ENCODE measurements at regions not wholly inside any gene's neighbourhood (a gene's known extent, or its start where the extent isn't known, plus 50 kb on each side); places are given as distances from the start of the nearest gene placed in this dataset.

GRCh38 chr6:43983632-43984031, 143.6 kb downstream of the MRPL14 start:
- DNase-seq (ENCODE audit: low spot score): no peak
- H3K4me3 ChIP-seq: no peak overlapping the region
- no peak overlapping the region for H3K27ac ChIP-seq
- TF ChIP-seq, protein P1, sequence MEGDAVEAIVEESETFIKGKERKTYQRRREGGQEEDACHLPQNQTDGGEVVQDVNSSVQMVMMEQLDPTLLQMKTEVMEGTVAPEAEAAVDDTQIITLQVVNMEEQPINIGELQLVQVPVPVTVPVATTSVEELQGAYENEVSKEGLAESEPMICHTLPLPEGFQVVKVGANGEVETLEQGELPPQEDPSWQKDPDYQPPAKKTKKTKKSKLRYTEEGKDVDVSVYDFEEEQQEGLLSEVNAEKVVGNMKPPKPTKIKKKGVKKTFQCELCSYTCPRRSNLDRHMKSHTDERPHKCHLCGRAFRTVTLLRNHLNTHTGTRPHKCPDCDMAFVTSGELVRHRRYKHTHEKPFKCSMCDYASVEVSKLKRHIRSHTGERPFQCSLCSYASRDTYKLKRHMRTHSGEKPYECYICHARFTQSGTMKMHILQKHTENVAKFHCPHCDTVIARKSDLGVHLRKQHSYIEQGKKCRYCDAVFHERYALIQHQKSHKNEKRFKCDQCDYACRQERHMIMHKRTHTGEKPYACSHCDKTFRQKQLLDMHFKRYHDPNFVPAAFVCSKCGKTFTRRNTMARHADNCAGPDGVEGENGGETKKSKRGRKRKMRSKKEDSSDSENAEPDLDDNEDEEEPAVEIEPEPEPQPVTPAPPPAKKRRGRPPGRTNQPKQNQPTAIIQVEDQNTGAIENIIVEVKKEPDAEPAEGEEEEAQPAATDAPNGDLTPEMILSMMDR (IDR thresholded peaks at IDR 0.05): no peak

DNA sequence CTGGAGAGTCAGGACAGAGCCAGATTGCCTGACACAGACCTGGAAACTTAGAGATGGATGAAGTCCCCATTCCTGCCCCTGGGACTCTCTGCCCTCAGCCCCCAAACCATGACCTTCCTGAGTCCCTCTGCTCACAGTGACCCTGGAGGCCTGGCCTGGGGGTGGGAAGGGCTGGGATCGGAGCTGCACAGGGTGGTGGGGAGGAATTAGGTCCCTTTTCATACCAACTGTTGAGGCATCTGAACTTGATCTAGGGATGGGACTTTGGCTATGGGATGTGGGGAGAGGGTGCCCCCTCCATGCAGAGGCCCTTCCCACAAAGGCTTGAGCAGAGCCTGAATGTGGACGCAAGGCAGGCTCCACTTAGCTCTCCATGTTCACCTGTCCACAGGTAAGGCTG, 144.1 kb downstream of the MRPL14 start:
- TF ChIP-seq, protein P1 (IDR thresholded peaks at IDR 0.05): no peak
- no peak for DNase-seq (ENCODE audit: low spot score)
- H3K4me3 ChIP-seq: no peak overlapping the region
- no peak overlapping the region for H3K27ac ChIP-seq

DNA sequence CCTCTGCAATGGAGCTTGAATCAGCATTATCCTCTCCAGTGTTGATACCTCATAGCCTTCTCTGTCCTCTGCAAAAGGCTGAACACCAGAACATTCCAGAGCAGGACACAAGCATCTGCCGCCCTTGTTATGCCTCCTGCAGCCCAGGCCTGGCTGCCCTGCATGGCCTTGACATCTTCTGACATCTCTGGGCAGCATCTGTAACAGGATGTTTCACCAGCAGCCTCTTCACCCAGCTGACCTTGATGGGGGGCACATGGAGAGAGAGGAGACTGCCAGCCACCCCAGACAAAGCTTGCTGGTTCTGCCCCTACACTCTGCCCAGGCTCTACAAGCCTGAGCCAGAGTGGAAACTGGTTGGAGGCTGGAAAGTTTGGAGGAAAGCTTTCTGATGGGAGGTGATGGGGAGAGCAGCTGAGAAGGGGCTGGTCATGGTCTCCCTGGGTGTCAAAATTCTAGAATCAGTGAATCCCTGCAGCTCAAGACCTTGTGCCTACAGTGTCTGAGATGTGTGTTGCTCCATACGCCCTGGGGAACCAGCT, 145.1 kb downstream of the MRPL14 start:
- Histone ChIP-seq H3K27ac (no peak overlapping the region), H3K4me3 (no peak overlapping the region)
- TF ChIP-seq, protein P1 (IDR thresholded peaks at IDR 0.05): no peak
- DNase-seq (ENCODE audit: low spot score): peak; percentile 41

DNA sequence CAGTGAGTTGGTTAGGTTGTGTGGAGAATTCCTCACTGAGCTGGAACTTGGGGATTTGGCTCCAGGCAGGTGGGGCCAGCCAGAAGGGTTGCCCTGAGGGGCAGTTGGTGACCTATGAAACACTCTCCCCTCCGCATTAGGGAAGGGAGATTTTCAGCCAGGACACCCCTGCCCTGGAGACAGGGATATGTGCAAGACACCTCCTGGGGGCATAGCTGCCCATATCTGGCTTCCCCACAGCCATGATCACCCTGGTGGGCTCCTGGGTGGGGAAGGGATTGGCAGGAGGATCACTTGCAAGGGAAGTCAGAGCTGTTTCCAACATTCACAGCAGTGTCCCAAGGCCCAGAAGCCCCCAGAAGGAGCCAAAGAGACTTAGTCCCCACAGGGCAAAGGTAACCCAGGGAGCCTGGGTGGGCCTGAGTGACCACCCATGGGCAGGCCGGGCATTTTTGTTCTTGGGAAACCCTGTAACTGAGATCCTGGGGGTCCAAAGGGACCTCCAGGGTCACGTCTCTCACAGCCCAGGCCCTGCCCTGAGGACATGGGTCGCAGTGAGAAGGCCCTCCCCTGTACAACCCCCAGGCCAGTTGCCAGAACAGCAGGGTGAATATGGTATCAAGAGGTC, 145.8 kb downstream of the MRPL14 start:
- no peak overlapping the region for H3K27ac ChIP-seq
- TF ChIP-seq, protein P1 (IDR thresholded peaks at IDR 0.05): no peak
- DNase-seq (ENCODE audit: low spot score): peak; percentile 62
- H3K4me3 ChIP-seq: no peak overlapping the region

DNA sequence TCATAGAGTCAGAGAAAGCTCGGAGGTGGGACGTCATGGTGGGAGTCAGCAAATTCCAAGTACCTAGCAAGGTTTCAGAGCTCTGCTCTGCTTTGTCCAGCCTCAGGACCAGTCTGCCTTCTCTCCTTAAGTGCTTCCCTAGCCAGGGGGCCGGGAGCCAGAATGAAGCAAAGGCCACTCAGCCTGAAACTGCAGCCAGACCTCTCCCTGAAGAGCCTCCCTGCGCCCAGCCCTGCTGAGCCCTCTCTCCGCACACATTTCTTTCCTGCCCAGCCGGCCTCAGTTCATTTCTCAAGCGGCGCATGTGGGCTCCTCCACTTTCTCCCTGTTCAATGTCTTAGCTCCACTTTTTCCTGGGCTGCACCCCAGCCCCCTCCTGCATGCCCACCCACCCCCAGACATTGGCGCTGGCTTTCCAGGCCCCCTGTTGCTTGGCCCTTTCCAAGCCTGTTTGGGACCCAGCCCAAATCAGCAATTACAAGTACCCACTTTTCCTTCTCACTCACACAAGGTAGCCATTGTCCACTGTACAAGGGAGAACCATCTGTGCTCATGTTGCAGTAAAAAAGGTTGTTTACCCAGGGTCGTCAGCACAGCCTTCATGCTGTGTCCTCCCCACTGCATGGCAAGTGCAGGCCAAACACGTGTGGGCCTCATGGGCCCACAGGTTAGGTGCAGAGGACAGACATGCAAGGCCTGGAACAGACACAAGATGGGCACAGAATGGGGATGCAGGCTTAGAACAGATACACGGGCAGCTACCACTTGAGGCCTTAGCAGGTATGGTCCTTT, 147.1 kb downstream of the MRPL14 start:
- Histone ChIP-seq H3K27ac (no peak overlapping the region), H3K4me3 (no peak overlapping the region)
- peak; percentile 62 for DNase-seq (ENCODE audit: low spot score)
- TF ChIP-seq, protein P1 (IDR thresholded peaks at IDR 0.05): no peak

DNA sequence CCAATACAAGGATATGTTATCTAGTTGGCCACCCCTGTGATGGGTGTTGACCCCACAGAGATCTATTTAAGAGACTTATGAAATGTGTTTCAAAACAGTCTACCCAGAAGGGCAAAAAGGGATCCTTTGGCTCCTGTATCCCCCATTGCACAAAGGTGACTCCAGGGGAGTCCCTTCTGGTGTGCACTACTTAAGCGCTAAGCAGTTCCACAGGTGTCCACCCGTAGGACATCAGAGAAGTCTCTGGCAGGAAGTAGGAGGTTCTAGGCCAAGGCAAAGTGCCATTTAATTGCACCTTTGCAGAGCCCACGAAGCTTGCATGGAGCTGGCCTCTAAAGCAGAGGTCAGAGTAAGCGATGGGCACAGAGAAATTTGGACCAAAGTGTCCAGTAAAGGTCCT, 147.7 kb downstream of the MRPL14 start:
- no peak for DNase-seq (ENCODE audit: low spot score)
- Histone ChIP-seq H3K27ac (no peak overlapping the region), H3K4me3 (no peak overlapping the region)
- TF ChIP-seq, protein P1 (IDR thresholded peaks at IDR 0.05): no peak

Measured in coronary artery (tissue), 2 donors.